Activated CD4-positive, alpha-beta T cell treated with anti-CD3 and anti-CD28 coated beads, Interleukin-10, Interleukin-2, amounts not matched to agents 100 ng/mL and 50 ng/mL, durations not matched to agents 16 hours and 8 hours (primary cell): ENCODE measurements at regions not wholly inside any gene's neighbourhood (a gene's known extent, or its start where the extent isn't known, plus 50 kb on each side); places are given as distances from the start of the nearest gene placed in this dataset.

Experiments used
- DNase-seq: peaks from one replicate; pipeline ENCODE4 v3.0.0-alpha.2; 2020

DNA sequence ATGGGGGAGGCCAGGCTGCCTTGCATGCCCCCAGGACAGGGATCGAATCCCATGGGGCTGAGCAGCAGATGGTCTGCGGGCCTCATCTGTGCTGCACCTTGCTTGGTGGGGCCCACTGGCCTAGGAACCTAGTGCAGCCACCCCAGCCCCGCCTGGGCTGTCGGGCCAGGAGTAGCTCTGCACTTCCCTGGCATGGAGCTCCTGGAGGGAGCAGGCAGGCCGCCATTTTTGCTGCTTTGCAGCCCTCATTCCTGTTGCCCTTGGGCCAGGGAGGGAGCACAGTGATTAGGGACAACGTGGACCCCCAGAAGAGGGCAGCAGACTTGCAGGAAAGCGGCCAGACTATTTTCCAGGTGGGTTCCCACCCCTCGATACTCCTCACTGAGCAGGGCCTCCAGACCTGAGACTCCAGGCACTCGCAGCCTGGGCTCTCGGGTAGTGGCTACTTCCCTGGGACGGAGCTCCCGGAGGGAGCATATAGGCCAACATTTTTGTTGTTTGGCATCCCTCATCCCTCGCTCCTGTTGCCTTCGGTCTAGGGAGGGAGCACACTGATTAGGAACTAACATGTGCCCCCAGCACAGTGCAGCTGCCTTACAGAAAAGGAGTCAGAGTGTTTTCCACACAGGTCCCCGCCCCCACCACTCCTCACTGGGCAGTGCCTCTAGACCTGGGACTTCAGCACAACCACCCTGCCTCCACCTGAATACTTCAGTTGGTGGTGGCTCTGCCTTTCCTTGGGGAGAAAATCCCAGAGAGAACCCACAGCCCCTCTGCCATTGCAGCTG is 99.5 kb downstream of the MAIP1 start:
- no peak for DNase-seq

DNA sequence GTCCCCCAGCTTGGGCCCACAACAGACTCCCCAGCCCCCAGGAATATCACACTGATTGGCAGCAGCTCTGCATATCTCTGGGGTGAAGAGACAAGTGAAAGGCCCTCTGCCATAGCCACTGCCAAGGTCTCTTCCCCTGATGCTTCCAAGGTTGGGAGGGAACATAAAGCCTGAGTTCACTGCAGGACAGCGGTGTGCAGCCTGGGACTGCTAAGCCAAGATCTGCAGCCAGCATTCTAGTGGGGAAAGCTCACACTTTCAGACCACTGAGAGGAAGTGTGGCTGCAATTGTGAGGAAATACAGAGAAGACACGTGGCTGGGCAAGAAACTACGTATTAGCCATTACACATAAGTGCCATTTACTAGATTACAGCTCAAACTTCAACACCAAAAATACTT is 100.7 kb downstream of the MAIP1 start:
- no peak for DNase-seq

DNA sequence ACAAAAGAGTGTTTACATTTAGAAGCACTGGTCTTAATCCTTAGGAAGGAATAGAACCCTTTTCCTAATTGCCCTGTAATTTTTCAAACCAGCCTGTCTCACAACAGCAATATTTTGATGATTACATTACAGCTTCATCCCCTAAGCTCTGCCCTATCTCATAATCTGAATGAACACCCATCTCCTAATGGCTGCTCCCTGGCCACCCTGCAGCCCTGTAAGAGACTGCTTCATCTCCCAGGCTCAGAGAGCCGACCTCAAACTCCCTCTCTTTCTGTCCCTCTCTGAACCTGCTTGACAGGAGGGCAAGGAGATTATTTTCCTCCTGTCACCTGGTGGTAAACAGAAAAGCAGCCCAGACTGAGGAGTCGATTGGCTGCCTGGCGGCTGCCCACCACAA is 107.8 kb downstream of the MAIP1 start:
- DNase-seq = no peak

- DNase-seq = no peak
Observed at GRCh38 chr2:200064879-200065278, 109.5 kb downstream of the MAIP1 start.

DNA sequence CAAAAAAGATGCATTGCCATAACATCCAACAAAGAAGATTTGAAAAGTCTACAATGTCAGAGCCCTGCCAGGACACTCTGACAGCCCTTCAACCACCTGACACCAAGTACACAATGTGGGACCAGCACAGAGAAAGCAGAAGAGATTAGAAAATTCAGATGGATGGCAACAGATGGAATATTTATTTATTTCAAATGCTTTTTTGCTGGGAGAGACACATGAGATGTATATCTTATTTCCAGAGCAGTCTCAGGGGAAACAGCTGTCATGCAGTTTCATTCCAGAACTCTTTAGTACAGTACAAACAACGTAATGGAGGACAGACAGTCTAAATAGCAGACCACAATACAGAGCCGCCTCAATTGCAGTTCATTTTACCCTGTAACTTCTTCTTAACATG is 110.1 kb downstream of the MAIP1 start:
- no peak for DNase-seq

GRCh38 chr2:200066417-200066816 is 111.0 kb downstream of the MAIP1 start:
- no peak for DNase-seq

DNA sequence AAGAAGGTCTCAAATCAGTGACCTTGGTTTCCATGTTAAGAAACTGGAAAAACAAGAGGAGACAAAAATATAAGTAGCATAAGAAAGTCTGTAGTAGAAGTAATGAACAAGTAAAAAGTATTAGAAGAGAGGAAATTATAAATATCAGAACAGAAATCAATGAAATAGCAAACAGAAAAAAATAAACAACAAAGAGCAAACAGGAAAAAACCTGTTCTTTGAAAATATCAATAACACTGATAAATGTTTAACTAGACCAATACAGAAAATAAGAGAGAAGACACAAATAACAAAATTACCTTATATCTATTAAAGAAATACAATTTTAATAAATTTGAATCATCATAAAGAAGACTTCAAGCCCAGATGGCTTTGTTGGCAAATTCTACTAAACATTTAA is 113.3 kb downstream of the MAIP1 start:
- no peak for DNase-seq

DNA sequence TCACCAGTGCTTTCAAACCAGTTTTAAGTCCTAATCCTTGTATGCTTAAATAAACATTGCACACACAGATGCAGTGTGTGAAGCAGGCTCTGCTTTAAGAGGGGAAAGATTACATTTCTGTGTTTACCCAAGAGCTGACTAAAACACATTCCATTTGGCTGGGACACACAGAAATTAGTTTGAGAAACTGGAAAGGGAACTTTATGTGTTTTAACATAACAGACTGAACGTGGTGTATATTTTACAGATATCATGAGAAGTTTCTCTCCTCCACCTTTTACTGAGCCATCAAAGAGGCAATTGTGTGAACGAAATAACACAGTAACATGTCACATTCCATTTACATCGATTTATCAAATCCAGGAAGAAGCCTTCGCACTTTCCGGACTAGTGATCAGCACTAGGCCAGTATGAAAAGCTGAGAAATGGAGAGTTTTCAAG is 121.8 kb downstream of the MAIP1 start:
- DNase-seq = no peak

- DNase-seq = no peak
Observed at GRCh38 chr2:200077838-200078237, 122.5 kb downstream of the MAIP1 start.

DNA sequence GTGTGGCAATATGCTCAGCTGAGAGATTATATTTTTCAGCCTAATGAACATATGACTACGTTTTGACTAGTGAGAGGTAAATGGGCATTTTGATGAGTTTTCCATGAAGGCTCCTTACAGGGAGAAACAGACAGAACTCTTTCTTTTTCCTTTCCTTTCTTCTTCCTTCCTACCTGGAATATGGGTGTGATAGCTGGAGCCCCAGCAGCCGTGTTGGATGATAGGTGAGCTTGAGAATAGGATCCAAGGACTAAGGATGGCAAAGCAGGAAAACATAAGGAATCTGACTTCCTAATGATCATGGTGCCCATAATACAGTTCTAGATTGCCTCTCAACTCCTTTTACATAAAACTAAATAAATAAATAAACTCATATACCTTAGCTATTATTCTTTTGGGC is 124.0 kb downstream of the MAIP1 start:
- no peak for DNase-seq

GRCh38 chr2:200081236-200081635 is 125.9 kb downstream of the MAIP1 start:
- no peak for DNase-seq

DNA sequence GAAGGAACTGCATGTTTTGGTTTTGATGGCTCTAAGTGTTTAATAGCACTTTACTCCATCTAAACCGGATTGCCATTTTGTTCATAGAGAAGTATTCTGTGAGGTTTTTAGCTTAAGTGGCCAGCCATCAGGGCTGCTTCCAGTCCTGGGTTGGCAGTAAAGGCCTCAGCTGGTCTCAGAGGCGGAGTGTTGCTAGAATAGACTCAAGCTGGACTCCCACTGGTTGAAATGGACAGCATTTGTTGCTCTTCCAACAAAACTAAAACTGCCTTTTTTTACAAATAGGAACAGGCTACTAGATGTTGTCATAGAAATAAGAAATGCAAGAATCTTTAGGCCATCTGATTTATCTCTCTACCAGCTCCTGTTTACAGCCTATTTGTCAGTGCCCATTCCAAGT is 126.4 kb downstream of the MAIP1 start:
- no peak for DNase-seq

- no peak for DNase-seq
Observed at GRCh38 chr2:200084036-200084435, 128.7 kb downstream of the MAIP1 start.

DNA sequence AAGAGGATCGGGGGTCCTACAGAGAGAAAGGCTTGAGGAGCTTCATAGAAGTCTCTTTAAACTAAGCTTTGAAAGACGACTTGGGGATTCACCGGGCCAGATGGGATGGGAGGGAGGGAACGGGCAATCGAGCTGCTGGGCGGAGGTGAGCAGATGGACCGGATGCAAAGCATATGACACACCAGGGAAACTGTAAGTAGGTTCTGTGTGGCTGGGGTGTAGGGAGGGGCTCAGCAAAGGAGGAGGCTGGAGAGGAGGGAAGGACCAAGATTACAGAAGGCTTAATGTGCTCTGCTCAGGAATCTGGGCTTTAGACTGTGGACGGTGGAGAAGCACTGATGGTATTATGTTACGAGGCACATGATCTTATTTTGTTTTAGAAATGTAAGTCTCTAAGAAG is 131.5 kb downstream of the MAIP1 start:
- DNase-seq = no peak

- no peak for DNase-seq
Observed at GRCh38 chr2:200087451-200087850, 132.1 kb downstream of the MAIP1 start.

- DNase-seq = no peak
Observed at GRCh38 chr2:200089040-200089755, 133.8 kb downstream of the MAIP1 start.

GRCh38 chr2:200089756-200090109 is 134.4 kb downstream of the MAIP1 start:
- no peak for DNase-seq

GRCh38 chr2:200090683-200091082 is 135.3 kb downstream of the MAIP1 start:
- DNase-seq = no peak

- DNase-seq = no peak
Observed at GRCh38 chr2:200091126-200091525, 135.7 kb downstream of the MAIP1 start.

- DNase-seq = no peak
Observed at GRCh38 chr2:200092235-200092634, 136.9 kb downstream of the MAIP1 start.

- no peak for DNase-seq
Observed at GRCh38 chr2:200095436-200095835, 140.1 kb downstream of the MAIP1 start.

DNA sequence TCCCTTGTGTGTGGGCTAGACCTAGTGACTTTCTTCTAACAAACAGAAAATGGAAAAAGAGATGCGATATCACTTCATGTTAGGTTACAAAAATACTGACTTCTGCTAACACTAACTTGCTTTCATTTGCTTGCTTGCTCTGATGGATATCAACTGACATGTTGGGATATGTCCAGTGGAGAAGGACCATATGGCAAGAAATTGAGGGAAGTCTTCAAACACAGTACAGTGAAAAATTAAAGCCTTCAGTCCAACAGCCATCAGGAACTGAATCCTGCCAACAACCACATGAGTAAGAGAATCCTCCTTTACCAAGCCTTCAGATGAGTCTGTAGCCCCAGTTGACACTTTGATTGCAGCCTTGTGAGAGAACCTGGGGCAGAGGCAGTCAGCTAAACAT is 143.9 kb downstream of the MAIP1 start:
- DNase-seq = no peak

- no peak for DNase-seq
Observed at GRCh38 chr2:200100027-200100426, 144.6 kb downstream of the MAIP1 start.

- DNase-seq = no peak
Observed at GRCh38 chr2:200101922-200102321, 146.5 kb downstream of the MAIP1 start.

- DNase-seq = no peak
Observed at GRCh38 chr2:200102971-200103370, 147.6 kb downstream of the MAIP1 start.
